Memory B cell (primary cell): ENCODE measurements at regions not wholly inside any gene's neighbourhood (a gene's known extent, or its start where the extent isn't known, plus 50 kb on each side); places are given as distances from the start of the nearest gene placed in this dataset.

ENCODE experiments used
- ATAC-seq: fragments of 150-1000 bp; cut with Tn5 transposase; 2 replicates; pipeline ENCODE4 v1.10.0; 2021; ENCODE audit warnings: low read depth, mild to moderate bottlenecking, moderate library complexity
- DNase-seq, 2 donors: peaks; one replicate each; pipeline ENCODE4 v3.0.0; 2022; ENCODE audit warnings: low spot score in 2 of 2
- H3K27ac Mint-ChIP-seq: one replicate; pipeline ENCODE4 v1.8.0; 2022; ENCODE audit warnings: mild to moderate bottlenecking, moderate library complexity, mixed read lengths
- H3K27me3 Mint-ChIP-seq: one replicate; pipeline ENCODE4 v1.8.0; 2022; ENCODE audit warnings: mixed read lengths
- H3K36me3 Mint-ChIP-seq: one replicate; pipeline ENCODE4 v1.8.0; 2022; ENCODE audit warnings: mild to moderate bottlenecking, mixed read lengths
- H3K4me1 Mint-ChIP-seq: one replicate; pipeline ENCODE4 v1.8.0; 2022; ENCODE audit warnings: mixed read lengths
- H3K4me3 Mint-ChIP-seq: one replicate; pipeline ENCODE4 v1.8.0; 2022; ENCODE audit warnings: mild to moderate bottlenecking, moderate library complexity, mixed read lengths
- H3K9me3 Mint-ChIP-seq: one replicate; pipeline ENCODE4 v1.8.0; 2022; ENCODE audit warnings: mixed read lengths

DNA sequence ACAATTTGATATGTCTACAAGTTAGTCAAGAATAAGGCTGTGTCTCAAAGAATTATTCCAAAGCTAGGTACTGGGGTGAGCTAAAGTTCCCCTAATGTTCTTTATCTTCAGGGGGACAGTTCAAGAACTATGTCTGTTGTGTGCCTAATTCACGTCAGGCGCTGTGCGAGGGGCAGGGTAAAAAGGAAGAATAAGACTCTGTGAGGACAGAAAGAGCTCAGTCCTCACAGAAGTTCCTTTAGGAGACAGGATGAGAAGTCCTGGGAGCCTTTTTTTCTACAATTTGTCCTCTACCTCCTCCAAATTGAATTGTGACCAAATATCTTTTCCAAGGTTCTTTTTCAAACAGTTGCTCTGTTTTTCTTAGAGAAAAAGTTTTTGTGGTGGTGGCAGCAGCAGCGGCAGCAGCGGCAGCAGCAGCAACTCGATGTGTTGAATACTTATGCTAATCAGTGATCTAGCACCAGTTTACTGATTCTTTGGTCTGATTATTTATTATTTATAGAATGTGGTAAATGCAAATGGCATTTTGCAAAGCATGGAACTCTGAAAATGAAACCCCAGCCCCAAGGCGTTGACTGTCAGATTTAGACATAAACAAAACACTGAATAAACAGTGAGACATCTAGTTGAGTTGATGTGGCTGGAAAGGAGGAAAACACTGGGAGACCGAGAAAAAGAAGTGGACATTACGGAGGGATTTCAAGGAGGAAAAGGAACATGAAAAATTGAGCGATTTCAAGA, 88.6 kb downstream of the GTPBP8 start:
- Mint-ChIP-seq H3K9me3 (no peaks in the 10 kb centered on the region), H3K27me3 (no peaks in the 10 kb centered on the region), H3K36me3 (peaks cover 7% of the 10 kb centered on the region), H3K4me1 (peaks cover 5% of the 10 kb centered on the region), H3K27ac (no peak overlapping the region), H3K4me3 (peak overlapping the region; percentile 56)
- ATAC-seq (peak; percentile 34), DNase-seq (no peak)

DNA sequence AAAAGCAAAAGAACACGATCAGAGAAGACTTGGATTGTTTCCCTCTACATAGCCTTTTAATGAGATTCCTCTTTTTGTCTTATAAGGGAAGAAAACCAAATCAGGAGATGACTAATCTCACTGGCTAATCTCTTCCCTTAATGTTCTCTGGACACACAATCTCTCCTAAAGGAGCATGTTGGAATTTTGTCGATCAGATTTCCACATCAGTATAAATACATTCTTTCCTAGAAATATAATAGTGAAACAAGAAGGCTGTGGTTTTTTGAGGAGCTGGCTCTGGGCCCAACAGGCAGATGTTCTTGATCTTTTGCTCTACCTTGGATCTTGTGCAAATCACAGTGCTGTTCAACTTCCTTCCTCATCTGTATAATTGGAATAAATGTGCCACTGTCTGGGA, 94.0 kb downstream of the GTPBP8 start:
- DNase-seq (no peak), ATAC-seq (no peak)
- Mint-ChIP-seq H3K27me3 (no peaks in the 10 kb centered on the region), H3K9me3 (no peaks in the 10 kb centered on the region), H3K4me3 (no peak overlapping the region), H3K27ac (no peak overlapping the region), H3K4me1 (peaks cover 3% of the 10 kb centered on the region), H3K36me3 (peaks cover 15% of the 10 kb centered on the region)

DNA sequence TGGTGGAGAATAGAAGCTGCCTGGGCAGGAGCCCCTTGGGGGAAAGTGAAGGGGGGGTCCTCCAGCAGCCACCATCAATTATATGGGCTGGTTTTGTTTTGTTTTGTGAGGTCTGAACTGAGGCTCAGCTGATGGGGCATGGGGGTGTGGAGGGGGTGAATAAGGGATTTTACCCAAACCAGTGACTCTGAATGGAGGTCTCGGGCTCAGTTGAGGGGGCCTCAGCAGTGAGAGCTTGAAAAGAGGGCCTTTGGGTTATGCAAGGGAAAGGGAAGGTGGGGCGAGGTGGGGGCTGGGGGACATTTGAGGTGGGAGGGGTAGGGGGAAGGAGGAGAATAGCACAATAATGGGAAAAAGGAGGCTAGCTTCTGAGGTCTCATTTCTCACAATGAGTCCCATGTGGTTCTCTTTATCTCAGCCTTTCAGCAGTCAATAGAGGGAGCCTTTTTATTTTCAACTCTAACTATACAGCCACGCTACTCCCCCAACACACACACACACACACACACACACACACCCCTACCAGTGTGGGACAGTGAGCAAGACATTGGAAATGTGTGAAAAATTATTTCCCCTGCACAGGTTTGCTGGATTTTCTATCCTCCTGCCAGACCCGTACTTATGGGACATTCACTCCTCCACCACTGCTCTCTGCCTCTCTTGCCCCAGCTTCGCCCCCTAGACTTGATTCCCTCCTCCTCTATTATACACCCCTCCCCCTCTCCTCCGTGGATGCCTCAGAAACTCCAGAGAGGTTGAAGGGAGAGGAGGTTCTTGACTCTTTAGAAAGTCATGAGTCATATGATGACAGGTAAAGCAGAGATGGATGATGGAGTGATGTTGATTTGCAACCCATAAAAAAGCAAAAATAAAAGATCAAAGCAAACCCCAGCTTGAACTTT, 96.0 kb downstream of the GTPBP8 start:
- ATAC-seq (no peak), DNase-seq (no peak)
- H3K9me3 Mint-ChIP-seq = no peaks in the 10 kb centered on the region
- H3K36me3 Mint-ChIP-seq = peaks cover 24% of the 10 kb centered on the region
- no peaks in the 10 kb centered on the region for H3K27me3 Mint-ChIP-seq
- H3K4me1 Mint-ChIP-seq = peaks cover 3% of the 10 kb centered on the region
- no peak overlapping the region for H3K27ac Mint-ChIP-seq
- H3K4me3 Mint-ChIP-seq = no peak overlapping the region

DNA sequence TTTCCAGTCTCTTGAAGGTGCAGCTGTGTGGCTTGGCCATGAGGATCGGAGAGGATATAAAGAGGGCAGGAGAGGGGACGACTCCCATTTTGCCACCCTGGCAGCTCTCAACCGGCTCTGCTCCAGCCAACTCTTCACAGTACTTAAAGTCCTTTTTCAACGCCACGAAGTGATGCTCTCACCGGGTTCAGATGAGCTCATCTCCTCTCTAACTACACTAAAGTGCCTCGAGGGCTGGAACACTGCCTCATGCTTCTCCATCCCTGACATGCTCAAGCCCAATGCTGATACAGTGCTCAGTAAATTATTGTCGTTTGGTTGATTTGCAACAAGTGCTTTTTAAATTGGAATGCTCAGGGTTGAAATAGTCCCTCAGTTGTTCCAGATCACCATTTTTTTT, 97.8 kb downstream of the GTPBP8 start:
- no peaks in the 10 kb centered on the region for H3K27me3 Mint-ChIP-seq
- peaks cover 3% of the 10 kb centered on the region for H3K4me1 Mint-ChIP-seq
- no peaks in the 10 kb centered on the region for H3K9me3 Mint-ChIP-seq
- no peak overlapping the region for H3K27ac Mint-ChIP-seq
- ATAC-seq (no peak), DNase-seq (no peak)
- H3K4me3 Mint-ChIP-seq = no peak overlapping the region
- H3K36me3 Mint-ChIP-seq = peaks cover 23% of the 10 kb centered on the region

DNA sequence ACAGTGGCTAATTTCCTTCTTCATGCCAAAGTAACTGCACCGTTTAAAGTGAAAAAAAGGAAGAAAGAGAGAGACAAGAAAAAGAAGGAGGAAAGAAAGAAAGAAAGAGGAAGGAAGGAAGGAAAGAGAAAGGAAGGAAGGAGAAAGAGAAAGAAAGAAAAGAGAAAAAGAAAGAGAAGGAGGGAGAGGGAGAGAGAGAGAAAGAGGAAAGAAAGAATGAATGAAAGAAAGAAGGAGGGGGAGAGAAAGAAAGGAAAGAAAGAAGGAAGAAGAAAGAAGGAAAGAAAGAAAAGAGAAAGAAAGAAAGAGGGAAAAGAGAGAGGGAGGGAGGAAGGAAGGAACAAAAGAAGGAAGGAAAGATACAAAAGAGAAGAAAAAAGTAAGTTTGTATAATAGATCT, 100.6 kb downstream of the GTPBP8 start:
- Mint-ChIP-seq H3K9me3 (no peaks in the 10 kb centered on the region), H3K27ac (peak overlapping the region; percentile 72), H3K4me1 (peaks cover 3% of the 10 kb centered on the region), H3K36me3 (peaks cover 19% of the 10 kb centered on the region), H3K27me3 (no peaks in the 10 kb centered on the region), H3K4me3 (no peak overlapping the region)
- ATAC-seq = no peak
- no peak for DNase-seq

DNA sequence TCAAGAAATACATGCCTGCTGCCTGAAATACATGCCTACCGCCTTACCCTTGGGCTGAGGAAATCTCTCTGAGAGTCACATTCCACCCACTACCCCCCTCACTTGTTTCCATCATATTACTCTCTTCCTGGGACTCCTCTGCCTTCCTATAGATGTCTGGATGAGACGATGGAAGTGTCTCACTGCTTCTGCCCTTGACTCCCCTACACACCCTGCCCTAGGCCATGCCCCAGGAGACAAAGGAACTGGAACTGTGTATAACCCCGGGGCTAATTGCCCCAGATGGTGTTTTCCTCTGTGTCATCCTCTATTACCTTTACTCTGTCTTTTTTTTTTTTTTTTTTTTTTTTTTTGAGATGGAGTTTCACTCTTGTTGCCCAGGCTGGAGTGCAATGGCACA, 102.0 kb downstream of the GTPBP8 start:
- no peak for ATAC-seq
- Mint-ChIP-seq H3K27ac (no peak overlapping the region), H3K4me3 (no peak overlapping the region), H3K27me3 (no peaks in the 10 kb centered on the region), H3K36me3 (peaks cover 19% of the 10 kb centered on the region), H3K4me1 (peaks cover 3% of the 10 kb centered on the region), H3K9me3 (no peaks in the 10 kb centered on the region)
- DNase-seq = no peak

DNA sequence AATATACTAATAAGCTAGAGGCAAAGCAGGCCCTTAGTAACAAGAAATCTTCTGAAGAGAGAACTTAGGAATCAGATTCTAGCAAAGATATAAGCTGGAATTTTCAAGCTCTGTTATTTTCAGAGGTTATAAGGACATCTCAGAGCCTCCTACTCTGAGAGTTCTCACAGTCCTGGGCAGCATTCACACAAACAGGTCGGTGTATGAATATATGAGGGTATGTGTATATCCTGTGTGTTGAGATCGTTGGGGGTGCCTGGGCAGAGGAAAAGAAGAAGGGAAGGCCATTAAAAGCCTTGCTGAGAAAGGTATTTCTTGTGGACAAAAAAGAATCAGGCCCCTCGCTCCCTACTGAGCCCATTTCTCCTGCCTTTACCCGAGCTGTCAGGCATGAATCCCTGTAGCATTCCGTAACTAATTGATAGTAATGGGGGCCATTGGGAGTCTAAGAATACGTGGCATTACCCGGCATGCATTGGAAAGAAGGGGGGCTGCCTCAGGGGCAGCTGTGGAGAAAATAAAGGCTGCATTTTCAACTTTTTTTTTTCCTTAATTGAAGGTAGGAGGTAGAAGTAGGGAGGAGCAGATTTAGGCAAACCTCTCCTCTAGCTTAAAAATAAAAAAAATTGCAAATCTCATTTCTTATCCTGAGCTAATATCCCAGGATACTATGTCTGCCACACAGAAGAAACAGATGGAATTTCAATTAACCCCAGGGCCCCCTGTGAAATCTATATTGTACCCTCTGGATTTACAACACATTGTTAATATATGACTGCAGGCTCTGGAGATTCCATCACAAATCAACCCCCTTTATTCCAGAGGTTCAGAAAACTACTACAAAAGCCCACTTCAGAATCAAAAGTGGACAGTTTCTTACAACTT, 103.8 kb downstream of the GTPBP8 start:
- Mint-ChIP-seq H3K27me3 (no peaks in the 10 kb centered on the region), H3K4me3 (no peak overlapping the region), H3K36me3 (peaks cover 14% of the 10 kb centered on the region), H3K9me3 (peaks cover 2% of the 10 kb centered on the region), H3K27ac (no peak overlapping the region), H3K4me1 (peaks cover 3% of the 10 kb centered on the region)
- ATAC-seq = no peak
- no peak for DNase-seq

DNA sequence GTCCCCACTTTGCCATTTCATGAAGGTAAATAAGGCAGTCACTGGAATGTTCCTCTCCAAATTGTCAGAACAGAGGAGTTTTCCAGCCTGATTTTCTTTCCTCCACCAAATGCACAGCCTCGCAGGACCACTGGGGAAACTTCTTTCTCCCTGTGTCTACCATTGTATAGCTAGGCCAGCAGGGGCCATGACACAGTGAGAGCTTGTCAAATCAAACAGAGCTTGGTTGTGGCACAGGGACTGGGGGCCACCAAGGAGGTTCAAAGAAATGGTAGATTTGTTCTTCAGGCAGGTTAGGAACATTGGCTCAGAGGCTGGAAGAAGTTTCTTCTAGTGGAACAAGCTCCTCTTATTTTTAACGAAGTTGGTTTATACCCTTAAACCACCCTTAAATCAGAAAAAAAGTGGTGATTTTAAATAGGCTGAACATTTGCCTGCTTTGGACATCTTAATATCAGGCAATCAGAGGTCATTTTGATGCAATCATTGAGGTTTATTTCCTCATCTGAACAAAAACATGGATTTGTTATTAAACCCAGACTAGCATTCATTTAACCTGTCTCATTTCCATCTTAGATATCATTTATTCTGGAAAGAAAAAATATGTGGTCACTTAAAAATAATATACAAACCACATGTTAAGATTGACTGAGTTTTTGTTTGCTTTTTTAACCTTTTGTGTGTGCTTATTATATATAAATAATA, 105.6 kb downstream of the GTPBP8 start:
- H3K36me3 Mint-ChIP-seq = peaks cover 8% of the 10 kb centered on the region
- H3K9me3 Mint-ChIP-seq = peaks cover 2% of the 10 kb centered on the region
- ATAC-seq (no peak), DNase-seq (no peak)
- H3K27me3 Mint-ChIP-seq = no peaks in the 10 kb centered on the region
- no peak overlapping the region for H3K27ac Mint-ChIP-seq
- peaks cover 2% of the 10 kb centered on the region for H3K4me1 Mint-ChIP-seq
- no peak overlapping the region for H3K4me3 Mint-ChIP-seq

DNA sequence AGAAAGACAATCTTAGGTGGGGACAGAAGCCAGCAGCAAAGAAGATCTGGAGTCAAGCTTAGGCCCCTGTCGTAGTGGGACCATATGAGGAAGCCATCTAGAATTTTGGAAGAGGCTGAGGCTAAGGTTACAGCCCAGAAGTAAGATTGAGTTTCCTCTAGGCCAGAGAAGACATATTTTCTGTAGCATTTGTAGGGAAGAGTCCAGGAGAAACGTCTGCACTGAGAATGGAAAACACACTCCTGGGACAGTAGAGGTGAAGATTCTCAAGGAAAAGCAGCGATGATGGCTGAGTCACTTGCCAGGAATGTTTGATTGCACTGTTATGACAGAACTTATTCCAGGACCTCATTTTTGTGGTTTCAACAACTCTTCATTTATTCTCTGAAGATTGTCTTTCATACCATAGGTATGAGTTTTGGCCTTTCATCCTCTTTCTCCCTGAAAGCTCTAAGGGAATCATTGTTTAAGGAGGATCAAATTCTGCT, 107.2 kb downstream of the GTPBP8 start:
- peaks cover 12% of the 10 kb centered on the region for H3K36me3 Mint-ChIP-seq
- H3K4me3 Mint-ChIP-seq = no peak overlapping the region
- H3K9me3 Mint-ChIP-seq = peaks cover 2% of the 10 kb centered on the region
- DNase-seq (no peak), ATAC-seq (no peak)
- H3K27ac Mint-ChIP-seq = no peak overlapping the region
- no peaks in the 10 kb centered on the region for H3K27me3 Mint-ChIP-seq
- H3K4me1 Mint-ChIP-seq = no peaks in the 10 kb centered on the region

DNA sequence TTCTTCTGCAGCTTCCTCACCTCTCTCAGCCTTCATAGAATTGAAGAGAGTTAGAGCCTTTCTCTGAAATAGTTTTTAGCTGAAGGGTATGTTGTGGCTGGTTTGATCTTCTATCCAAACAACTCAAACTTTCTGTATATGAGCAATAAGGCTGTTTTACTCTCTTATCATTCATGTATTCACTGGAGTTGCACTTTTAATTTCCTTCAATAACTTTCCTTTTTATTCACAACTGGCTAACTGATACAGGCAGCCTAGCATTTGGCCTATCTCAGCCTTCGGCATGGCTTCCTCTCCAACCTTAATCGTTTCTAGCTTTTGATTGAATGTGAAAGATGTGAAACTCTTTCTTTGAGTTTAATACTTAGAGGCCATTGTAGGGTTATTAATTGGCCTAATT, 109.3 kb downstream of the GTPBP8 start:
- ATAC-seq (no peak), DNase-seq (no peak)
- Mint-ChIP-seq H3K27me3 (no peaks in the 10 kb centered on the region), H3K9me3 (peaks cover 2% of the 10 kb centered on the region), H3K36me3 (peaks cover 13% of the 10 kb centered on the region), H3K4me3 (no peak overlapping the region), H3K27ac (no peak overlapping the region), H3K4me1 (no peaks in the 10 kb centered on the region)

DNA sequence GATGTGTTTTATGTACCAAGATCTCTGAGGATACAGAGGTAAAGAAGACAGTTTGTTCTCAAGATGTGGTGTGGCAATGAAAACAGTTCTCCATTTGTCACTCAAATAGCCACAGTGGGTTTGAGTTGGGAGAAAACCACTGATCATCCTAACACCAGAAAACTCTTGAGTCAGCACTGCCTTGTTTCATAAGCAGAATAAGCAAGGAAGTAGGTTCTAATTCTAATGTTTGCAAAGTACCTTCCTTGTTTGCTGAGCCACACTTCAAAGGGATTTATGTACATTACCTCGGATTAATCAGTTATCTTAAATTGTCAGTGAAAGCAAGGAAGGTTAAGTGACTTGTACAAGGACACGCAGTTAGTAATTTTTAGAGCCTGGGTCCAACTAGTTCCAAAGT, 107.8 kb upstream of the BOC start:
- H3K9me3 Mint-ChIP-seq = peaks cover 2% of the 10 kb centered on the region
- DNase-seq = no peak
- H3K27me3 Mint-ChIP-seq = no peaks in the 10 kb centered on the region
- no peak for ATAC-seq
- H3K4me3 Mint-ChIP-seq = no peak overlapping the region
- H3K4me1 Mint-ChIP-seq = no peaks in the 10 kb centered on the region
- H3K36me3 Mint-ChIP-seq = peaks cover 13% of the 10 kb centered on the region
- H3K27ac Mint-ChIP-seq = no peak overlapping the region

DNA sequence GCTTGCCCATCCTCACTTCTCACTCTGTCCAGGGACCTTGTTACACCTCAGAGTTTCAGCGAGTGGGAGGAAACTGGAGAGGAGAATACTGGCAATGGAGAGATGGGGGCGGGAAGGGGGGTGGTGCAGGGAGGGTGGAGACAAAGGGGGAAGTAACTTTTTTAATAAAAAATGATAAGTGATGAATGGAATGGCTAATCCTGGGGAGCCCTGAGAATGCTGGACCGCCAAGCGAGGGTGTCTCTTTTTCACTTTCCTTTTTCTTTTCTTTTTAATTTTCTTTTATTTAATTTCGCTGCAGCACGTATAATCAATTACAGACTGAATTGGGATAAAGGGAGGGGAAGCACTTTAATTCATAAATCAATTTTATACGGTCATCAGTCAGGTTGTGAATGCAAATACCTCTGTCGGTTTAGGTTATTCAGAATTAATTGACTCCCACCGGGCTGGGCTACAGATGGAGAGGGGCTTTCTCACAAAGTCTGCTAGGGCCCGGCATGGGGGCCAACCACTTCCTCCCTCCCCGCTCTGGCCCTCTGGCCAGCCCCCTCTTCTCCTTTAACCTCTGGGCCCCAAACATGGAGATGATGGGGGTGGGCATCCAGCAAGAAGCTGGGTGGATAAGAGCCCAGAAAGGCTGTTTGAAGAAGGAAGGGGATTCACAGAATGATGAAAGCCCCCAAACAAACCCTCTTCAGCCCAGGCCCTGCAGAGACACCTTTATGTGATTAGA, 106.8 kb upstream of the BOC start:
- Mint-ChIP-seq H3K27ac (no peak overlapping the region), H3K36me3 (peaks cover 13% of the 10 kb centered on the region), H3K4me3 (no peak overlapping the region), H3K4me1 (no peaks in the 10 kb centered on the region), H3K27me3 (no peaks in the 10 kb centered on the region), H3K9me3 (no peaks in the 10 kb centered on the region)
- DNase-seq (no peak), ATAC-seq (no peak)

DNA sequence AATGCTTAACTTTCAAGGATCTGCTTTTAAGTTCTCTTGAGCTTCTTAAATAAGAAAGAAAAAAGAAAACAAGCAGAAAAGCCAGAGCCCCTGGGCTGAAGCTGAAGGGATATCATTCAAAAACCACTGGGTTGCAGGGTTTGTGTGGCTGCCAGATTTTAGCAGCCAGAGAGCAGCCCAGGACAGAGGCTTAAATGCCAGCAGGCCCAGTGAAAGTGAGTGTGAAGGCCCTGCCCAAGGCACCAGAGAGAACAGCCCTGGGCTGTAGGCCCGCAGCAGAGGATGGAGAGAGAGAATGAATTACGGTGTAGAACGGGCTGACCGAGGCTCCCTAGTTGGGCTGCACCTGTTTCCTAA, 106.3 kb upstream of the BOC start:
- no peaks in the 10 kb centered on the region for H3K4me1 Mint-ChIP-seq
- no peak overlapping the region for H3K27ac Mint-ChIP-seq
- no peak overlapping the region for H3K4me3 Mint-ChIP-seq
- H3K9me3 Mint-ChIP-seq = no peaks in the 10 kb centered on the region
- DNase-seq (no peak), ATAC-seq (no peak)
- no peaks in the 10 kb centered on the region for H3K27me3 Mint-ChIP-seq
- H3K36me3 Mint-ChIP-seq = peaks cover 10% of the 10 kb centered on the region
